H1 (cell line): ENCODE measurements at regions not wholly inside any gene's neighbourhood (a gene's known extent, or its start where the extent isn't known, plus 50 kb on each side); places are given as distances from the start of the nearest gene placed in this dataset.

Experiments
- CTCF ChIA-PET: fragments of 300-600 bp; sonication (Branson Sonifier 250); formaldehyde crosslinking; loops from one replicate; lab custom pipeline; 2021; ENCODE audit not compliant: partially characterized antibody; lab: Charles Lee
- POLR2A ChIA-PET: fragments of 300-600 bp; sonication (Branson Sonifier 250); formaldehyde crosslinking; loops from one replicate; lab custom pipeline; 2021; ENCODE audit warnings: inconsistent platforms; ENCODE audit not compliant: partially characterized antibody; lab: Charles Lee
- DNase-seq, 2 experiments: peaks; one replicate each; pipeline versions ENCODE4 v3.0.0 to v3.0.0-alpha.2; 2010 to 2022; ENCODE audit warnings: low spot score in 2 of 2, low read depth in 1 of 2, mixed read lengths in 1 of 2
- FAIRE-seq: peaks from 2 replicates; lab custom pipeline; 2011; peaks lifted over from hg19 to GRCh38; lab: Jason Lieb, UNC
- H2AFZ ChIP-seq: 2 replicates; pipeline ENCODE4 v1.8.1; 2012; ENCODE audit warnings: low read length, inconsistent platforms
- H2AK5ac ChIP-seq: 2 replicates; pipeline ENCODE4 v1.6.1; 2013; ENCODE audit warnings: low read depth, low read length
- H2BK120ac ChIP-seq: replicated peaks from 2 replicates; pipeline ENCODE3; 2013; ENCODE audit warnings: low read depth, low read length, inconsistent platforms
- H2BK12ac ChIP-seq: 2 replicates; pipeline ENCODE4 v1.6.1; 2013; ENCODE audit warnings: low read depth, low read length
- H2BK15ac ChIP-seq: 2 replicates; pipeline ENCODE4 v1.6.1; 2013; ENCODE audit warnings: low read length
- H2BK20ac ChIP-seq: 2 replicates; pipeline ENCODE4 v1.6.1; 2013; ENCODE audit warnings: low read length
- H2BK5ac ChIP-seq: 2 replicates; pipeline ENCODE4 v1.6.1; 2013; ENCODE audit warnings: low read depth, low read length
- H3K14ac ChIP-seq: 2 replicates; pipeline ENCODE4 v1.6.1; 2013; ENCODE audit warnings: inconsistent platforms; ENCODE audit not compliant: insufficient read length
- H3K18ac ChIP-seq: 2 replicates; pipeline ENCODE4 v1.6.1; 2013; ENCODE audit warnings: low read length; ENCODE audit errors: extremely low read depth
- H3K23ac ChIP-seq: 2 replicates; pipeline ENCODE4 v1.6.1; 2013; ENCODE audit warnings: inconsistent platforms; ENCODE audit not compliant: insufficient read length
- H3K23me2 ChIP-seq: 2 replicates; pipeline ENCODE4 v1.6.1; 2013; ENCODE audit warnings: low read depth, low read length
- H3K27ac ChIP-seq: 2 replicates; pipeline ENCODE4 v1.6.1; 2011; ENCODE audit warnings: low read depth, low read length, inconsistent platforms
- H3K27me3 ChIP-seq, 4 experiments: replicated peaks in 1 of 4; 1 replicate in 1 of 4; 2 replicates in 3 of 4; pipeline versions ENCODE4 v1.6.1 to v1.8.1; 2011 to 2013; ENCODE audit warnings: low read length in 3 of 4, mild to moderate bottlenecking in 3 of 4, inconsistent platforms in 2 of 4, mixed read lengths in 2 of 4, moderate library complexity in 1 of 4; ENCODE audit not compliant: control insufficient read depth in 3 of 4, insufficient read depth in 3 of 4; ENCODE audit errors: extremely low read depth in 1 of 4
- H3K36me3 ChIP-seq, 4 experiments: 2 replicates each; pipeline versions ENCODE4 v1.6.1 to v1.8.1; 2011 to 2013; ENCODE audit warnings: mild to moderate bottlenecking in 4 of 4, low read length in 3 of 4, moderate library complexity in 2 of 4, control low read depth in 1 of 4, inconsistent platforms in 1 of 4; ENCODE audit not compliant: insufficient read depth in 4 of 4, control insufficient read depth in 2 of 4
- H3K4ac ChIP-seq: replicated peaks from 2 replicates; pipeline ENCODE3; 2013; ENCODE audit warnings: low read length, low read depth, mixed read lengths, inconsistent platforms; ENCODE audit not compliant: insufficient read length
- H3K4me1 ChIP-seq, 4 experiments: replicated peaks in 1 of 4; 1 replicate in 1 of 4; 2 replicates in 3 of 4; pipeline versions ENCODE4 v1.6.1 to v1.8.1; 2011 to 2013; ENCODE audit warnings: low read length in 3 of 4, inconsistent platforms in 2 of 4, mixed read lengths in 1 of 4; ENCODE audit not compliant: insufficient read depth in 4 of 4, control insufficient read depth in 3 of 4
- H3K4me2 ChIP-seq, 2 experiments: 2 replicates each; pipeline versions ENCODE4 v1.6.1 to v1.8.1; 2011 to 2013; ENCODE audit warnings: low read depth in 2 of 2, low read length in 2 of 2, control low read depth in 1 of 2, inconsistent platforms in 1 of 2, mild to moderate bottlenecking in 1 of 2; ENCODE audit not compliant: insufficient read depth in 1 of 2
- H3K4me3 ChIP-seq, 4 experiments: fragments of 200-600, 300-600 bp in 1 of 4; sonication (generic), shearing (Covaris generic), sonication (Bioruptor Twin) in 1 of 4; 2 replicates each; pipeline versions ENCODE4 v1.5.1 to v1.8.1; 2011 to 2016; ENCODE audit warnings: low read length in 4 of 4, low read depth in 3 of 4, control low read depth in 2 of 4, inconsistent platforms in 2 of 4, mild to moderate bottlenecking in 2 of 4, mixed read lengths in 1 of 4, moderate library complexity in 1 of 4; ENCODE audit not compliant: insufficient read depth in 2 of 4; ENCODE audit errors: extremely low read depth in 1 of 4
- H3K56ac ChIP-seq: replicated peaks from 2 replicates; pipeline ENCODE3; 2013; ENCODE audit warnings: low read depth, mild to moderate bottlenecking, mixed read lengths, low read length, inconsistent platforms; ENCODE audit not compliant: insufficient read length
- H3K79me1 ChIP-seq: 2 replicates; pipeline ENCODE4 v1.6.1; 2013; ENCODE audit warnings: low read depth, low read length, control low read depth
- H3K79me2 ChIP-seq, 2 experiments: 2 replicates each; pipeline versions ENCODE4 v1.6.1 to v1.8.1; 2012 to 2013; ENCODE audit warnings: low read length in 2 of 2, mild to moderate bottlenecking in 2 of 2, inconsistent platforms in 1 of 2; ENCODE audit not compliant: insufficient read depth in 2 of 2, control insufficient read depth in 1 of 2
- H3K9ac ChIP-seq, 4 experiments: replicated peaks in 1 of 4; 1 replicate in 1 of 4; 2 replicates in 3 of 4; pipeline versions ENCODE4 v1.6.1 to v1.8.1; 2011 to 2013; ENCODE audit warnings: low read depth in 3 of 4, low read length in 3 of 4, control low read depth in 2 of 4, mild to moderate bottlenecking in 2 of 4, moderate library complexity in 2 of 4, inconsistent platforms in 1 of 4; ENCODE audit errors: extremely low read depth in 1 of 4
- H3K9me3 ChIP-seq, 2 experiments: 2 replicates each; pipeline versions ENCODE4 v1.6.1 to v1.8.1; 2012 to 2013; ENCODE audit warnings: mild to moderate bottlenecking in 2 of 2, moderate library complexity in 2 of 2, control low read depth in 1 of 2, inconsistent platforms in 1 of 2, low read depth in 1 of 2, low read length in 1 of 2, mixed read lengths in 1 of 2; ENCODE audit not compliant: insufficient read depth in 2 of 2
- H4K20me1 ChIP-seq, 2 experiments: replicated peaks in 1 of 2; 2 replicates each; pipeline versions ENCODE3 to v1.8.1; 2011 to 2013; ENCODE audit warnings: inconsistent platforms in 2 of 2, low read length in 2 of 2, mild to moderate bottlenecking in 1 of 2; ENCODE audit not compliant: insufficient read depth in 2 of 2, control insufficient read depth in 1 of 2
- H4K5ac ChIP-seq: 2 replicates; pipeline ENCODE4 v1.6.1; 2013; ENCODE audit warnings: low read length, low read depth, mixed read lengths, inconsistent platforms; ENCODE audit not compliant: insufficient read length
- H4K8ac ChIP-seq: 2 replicates; pipeline ENCODE4 v1.8.0; 2013; ENCODE audit warnings: mild to moderate bottlenecking, moderate library complexity, low read length, inconsistent platforms; ENCODE audit not compliant: insufficient read depth; ENCODE audit errors: extremely low read depth
- H4K91ac ChIP-seq: replicated peaks from 2 replicates; pipeline ENCODE3; 2013; ENCODE audit warnings: low read length, mixed read lengths, inconsistent platforms; ENCODE audit not compliant: insufficient read length
- BRCA1 ChIP-seq: IDR thresholded peaks from 2 replicates; pipeline ENCODE4 v1.6.1; 2012; ENCODE audit warnings: low read depth, low read length, improper control_type of control experiment
- EGR1 ChIP-seq: IDR thresholded peaks from 2 replicates; pipeline ENCODE4 v1.6.1; 2011; ENCODE audit warnings: low read depth, low read length, borderline replicate concordance
- EZH2 ChIP-seq: fragments of 200-600 bp; sonication (generic); IDR thresholded peaks from 2 replicates; pipeline ENCODE4 v1.7.1; 2012; ENCODE audit warnings: low read depth, mild to moderate bottlenecking, moderate library complexity, low read length, inconsistent platforms; ENCODE audit not compliant: severe bottlenecking
- FOSL1 ChIP-seq: IDR thresholded peaks from 2 replicates; pipeline ENCODE4 v1.6.1; 2011; ENCODE audit warnings: mild to moderate bottlenecking, low read depth, low read length, moderate library complexity; ENCODE audit not compliant: insufficient read depth
- GTF2F1 ChIP-seq: IDR thresholded peaks from 2 replicates; pipeline ENCODE4 v1.6.1; 2012; ENCODE audit warnings: low read depth, low read length, improper control_type of control experiment, borderline replicate concordance
- JUND ChIP-seq: IDR thresholded peaks from 2 replicates; pipeline ENCODE4 v1.6.1; 2011; ENCODE audit warnings: mild to moderate bottlenecking, improper control_type of control experiment, low read length
- KDM4A ChIP-seq: IDR thresholded peaks from one replicate; pipeline ENCODE4 v1.7.1; 2012; ENCODE audit warnings: low read depth, mild to moderate bottlenecking, moderate library complexity, low read length, inconsistent platforms; ENCODE audit not compliant: severe bottlenecking
- TEAD4 ChIP-seq: IDR thresholded peaks from 2 replicates; pipeline ENCODE4 v1.6.1; 2012; ENCODE audit warnings: low read depth, low read length, inconsistent platforms, mixed read lengths
- ZNF274 ChIP-seq: IDR thresholded peaks from 2 replicates; pipeline ENCODE4 v1.7.0; 2012; ENCODE audit warnings: low read length, borderline replicate concordance; ENCODE audit errors: extremely low read depth
- WGBS, 2 experiments: shearing (Covaris generic) in 1 of 2; methylation state at CpG; one replicate each; pipeline versions ENCODE4 v1.1.6 to v1.1.7; 2013 to 2015; ENCODE audit warnings: low lambda C conversion rate in 2 of 2, mixed read lengths in 2 of 2, inconsistent platforms in 1 of 2, low coverage in 1 of 2, missing lambda C conversion rate in 1 of 2; ENCODE audit not compliant: insufficient replicate concordance in 2 of 2, insufficient coverage in 1 of 2, insufficient read length in 1 of 2; ENCODE audit errors: extremely low coverage in 1 of 2, missing lambda C conversion rate in 1 of 2; 5-methylcytosine and 5-hydroxymethylcytosine counted together
- TF ChIP-seq, protein P1 (sequence below), 3 experiments: IDR thresholded peaks; 1 replicate in 2 of 3; 2 replicates in 1 of 3; pipeline versions ENCODE4 v1.5.1 to v1.6.1; 2011; ENCODE audit warnings: low read length in 3 of 3, mild to moderate bottlenecking in 3 of 3, inconsistent platforms in 2 of 3, low read depth in 1 of 3, moderate library complexity in 1 of 3; ENCODE audit not compliant: insufficient read depth in 1 of 3; ENCODE audit errors: control extremely low read depth in 1 of 3
- TF ChIP-seq, protein P2 (sequence below): IDR thresholded peaks from 2 replicates; pipeline ENCODE4 v1.6.1; 2011; ENCODE audit warnings: low read length, improper control_type of control experiment

DNA sequence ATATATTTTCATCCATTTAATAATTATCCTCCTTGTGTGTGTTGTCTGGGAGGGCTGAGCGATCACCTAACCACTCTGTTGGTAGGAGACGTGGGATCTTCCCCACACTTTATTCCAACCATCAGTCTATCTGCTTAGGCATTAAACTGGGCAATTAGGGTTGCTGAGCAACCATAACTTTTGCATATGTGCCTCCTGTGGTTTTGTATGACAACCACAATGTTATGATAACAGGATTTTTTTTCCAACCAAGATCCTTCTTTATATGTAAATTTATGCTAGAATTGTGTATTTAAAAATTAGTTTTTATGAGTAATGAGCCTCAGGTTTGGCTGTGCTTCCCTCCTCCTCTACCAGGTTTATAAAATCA, 495.0 kb upstream of the MGMT start:
- H3K9me3 ChIP-seq = no peaks in the 10 kb centered on the region
- H3K79me1 ChIP-seq = no peaks in the 10 kb centered on the region
- H3K9ac ChIP-seq = no peak overlapping the region
- no peak overlapping the region for H3K4ac ChIP-seq
- H2BK15ac ChIP-seq = no peak overlapping the region
- H2BK20ac ChIP-seq = no peak overlapping the region
- H3K27me3 ChIP-seq = no peaks in the 10 kb centered on the region
- H2BK12ac ChIP-seq = no peak overlapping the region
- H3K23me2 ChIP-seq = 0 out of 2 replicates have a peak, but pooled peaks cover 1% of the 10 kb centered on the region
- no peaks in the 10 kb centered on the region for H4K20me1 ChIP-seq
- FAIRE-seq (no peak), DNase-seq (no peak)
- H3K4me2 ChIP-seq = no peak overlapping the region
- H3K4me1 ChIP-seq = peaks cover 0 to 3% (median under 1%) of the 10 kb centered on the region in 4 experiments; a peak in 1 of 7 replicates
- no peak overlapping the region for H2AK5ac ChIP-seq
- H4K8ac ChIP-seq = no peak overlapping the region
- H4K91ac ChIP-seq = no peak overlapping the region
- CTCF ChIA-PET = no interaction called here
- H2BK5ac ChIP-seq = no peak overlapping the region
- H3K23ac ChIP-seq = no peak overlapping the region
- H3K4me3 ChIP-seq = no peak overlapping the region
- POLR2A ChIA-PET = no interaction called here
- no peak overlapping the region for H4K5ac ChIP-seq
- no peak overlapping the region for H2BK120ac ChIP-seq
- H3K27ac ChIP-seq = no peak overlapping the region
- WGBS, 2 experiments = 80% methylated on average over 2 of the region's 2 CpGs; no CpG with 5 or more reads in 1 of the 2 experiments
- no peak overlapping the region for H2AFZ ChIP-seq
- H3K36me3 ChIP-seq = no peaks in the 10 kb centered on the region
- H3K14ac ChIP-seq = no peak overlapping the region
- no peaks in the 10 kb centered on the region for H3K79me2 ChIP-seq
- H3K18ac ChIP-seq = no peak overlapping the region
- H3K56ac ChIP-seq = no peak overlapping the region
- TF ChIP-seq, protein P1, sequence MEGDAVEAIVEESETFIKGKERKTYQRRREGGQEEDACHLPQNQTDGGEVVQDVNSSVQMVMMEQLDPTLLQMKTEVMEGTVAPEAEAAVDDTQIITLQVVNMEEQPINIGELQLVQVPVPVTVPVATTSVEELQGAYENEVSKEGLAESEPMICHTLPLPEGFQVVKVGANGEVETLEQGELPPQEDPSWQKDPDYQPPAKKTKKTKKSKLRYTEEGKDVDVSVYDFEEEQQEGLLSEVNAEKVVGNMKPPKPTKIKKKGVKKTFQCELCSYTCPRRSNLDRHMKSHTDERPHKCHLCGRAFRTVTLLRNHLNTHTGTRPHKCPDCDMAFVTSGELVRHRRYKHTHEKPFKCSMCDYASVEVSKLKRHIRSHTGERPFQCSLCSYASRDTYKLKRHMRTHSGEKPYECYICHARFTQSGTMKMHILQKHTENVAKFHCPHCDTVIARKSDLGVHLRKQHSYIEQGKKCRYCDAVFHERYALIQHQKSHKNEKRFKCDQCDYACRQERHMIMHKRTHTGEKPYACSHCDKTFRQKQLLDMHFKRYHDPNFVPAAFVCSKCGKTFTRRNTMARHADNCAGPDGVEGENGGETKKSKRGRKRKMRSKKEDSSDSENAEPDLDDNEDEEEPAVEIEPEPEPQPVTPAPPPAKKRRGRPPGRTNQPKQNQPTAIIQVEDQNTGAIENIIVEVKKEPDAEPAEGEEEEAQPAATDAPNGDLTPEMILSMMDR (IDR thresholded peaks at IDR 0.05; ENCODE audit: control extremely low read depth in 1 of 3, insufficient read depth in 1 of 3, low read depth in 1 of 3, low read length in 3 of 3) = no peak
- no peak for TF ChIP-seq EZH2
- TF ChIP-seq, protein P2, sequence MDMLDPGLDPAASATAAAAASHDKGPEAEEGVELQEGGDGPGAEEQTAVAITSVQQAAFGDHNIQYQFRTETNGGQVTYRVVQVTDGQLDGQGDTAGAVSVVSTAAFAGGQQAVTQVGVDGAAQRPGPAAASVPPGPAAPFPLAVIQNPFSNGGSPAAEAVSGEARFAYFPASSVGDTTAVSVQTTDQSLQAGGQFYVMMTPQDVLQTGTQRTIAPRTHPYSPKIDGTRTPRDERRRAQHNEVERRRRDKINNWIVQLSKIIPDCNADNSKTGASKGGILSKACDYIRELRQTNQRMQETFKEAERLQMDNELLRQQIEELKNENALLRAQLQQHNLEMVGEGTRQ = no peak
- TF ChIP-seq BRCA1 = no peak
- TF ChIP-seq JUND = no peak
- TF ChIP-seq ZNF274 = no peak
- TF ChIP-seq EGR1 = no peak
- TF ChIP-seq TEAD4 = no peak
- no peak for TF ChIP-seq GTF2F1
- no peak for TF ChIP-seq KDM4A
- TF ChIP-seq FOSL1 = no peak
